GM23248 (cell line): ENCODE measurements at regions not wholly inside any gene's neighbourhood (a gene's known extent, or its start where the extent isn't known, plus 50 kb on each side); places are given as distances from the start of the nearest gene placed in this dataset.

Experiments
- EZH2 ChIP-seq: fragments of 200-600 bp; sonication (generic); IDR thresholded peaks from 2 replicates; pipeline ENCODE4 v1.6.1; 2018; ENCODE audit warnings: antibody characterized with exemption, mild to moderate bottlenecking; ENCODE audit not compliant: insufficient read depth, poor library complexity, severe bottlenecking
- EZH2phosphoT487 ChIP-seq: fragments of 200-600 bp; sonication (generic); IDR thresholded peaks from 2 replicates; pipeline ENCODE4 v1.6.1; 2018; ENCODE audit warnings: antibody characterized with exemption, moderate library complexity, mild to moderate bottlenecking, low read depth; ENCODE audit not compliant: insufficient read depth

DNA sequence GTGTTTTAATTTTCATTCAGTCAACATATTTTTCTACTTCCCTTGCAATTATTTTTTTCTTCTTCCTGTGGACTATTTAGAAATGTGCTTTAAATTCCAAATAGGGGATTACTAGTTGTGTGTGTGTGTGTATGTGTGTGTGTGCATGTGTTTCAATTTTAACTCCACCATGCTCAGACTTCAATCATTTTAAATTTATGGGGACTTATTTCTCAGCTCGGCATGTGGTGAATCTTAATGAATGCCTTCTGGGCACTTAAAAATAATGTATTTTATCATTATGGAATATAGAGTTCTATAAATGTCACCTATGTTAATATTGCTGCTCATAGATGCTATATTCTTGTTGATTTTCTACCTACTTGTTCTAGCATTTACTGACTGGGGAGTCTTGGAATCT, 465.6 kb upstream of the PRKX start:
- TF ChIP-seq EZH2 = no peak
- no peak for TF ChIP-seq EZH2phosphoT487
